Epidermal melanocyte (primary cell): ENCODE measurements at regions not wholly inside any gene's neighbourhood (a gene's known extent, or its start where the extent isn't known, plus 50 kb on each side); places are given as distances from the start of the nearest gene placed in this dataset.

ENCODE experiments used
- DNase-seq: peaks from one replicate; pipeline ENCODE4 v3.0.0; 2011; ENCODE audit warnings: low spot score; ENCODE audit not compliant: insufficient read length

DNA sequence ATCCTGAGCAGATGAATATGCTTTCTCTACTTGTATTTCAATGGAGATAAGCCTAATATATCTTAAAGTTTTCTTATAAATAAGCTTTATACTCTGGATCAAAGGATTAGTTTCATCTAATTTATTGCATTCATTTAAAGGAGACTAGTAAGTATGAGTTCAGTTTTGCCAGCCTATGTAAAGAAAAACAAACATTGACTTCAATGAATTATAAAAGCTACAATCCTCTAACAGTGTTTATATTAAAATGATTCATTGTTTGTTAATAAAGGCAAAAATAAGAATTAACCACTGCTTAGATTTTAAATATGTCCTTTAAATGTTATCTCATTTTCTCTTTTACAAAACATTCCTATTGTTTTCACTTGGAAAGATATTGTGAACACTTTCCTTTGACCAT lies 566.0 kb downstream of the EPHA4 start:
- DNase-seq: no peak

DNA sequence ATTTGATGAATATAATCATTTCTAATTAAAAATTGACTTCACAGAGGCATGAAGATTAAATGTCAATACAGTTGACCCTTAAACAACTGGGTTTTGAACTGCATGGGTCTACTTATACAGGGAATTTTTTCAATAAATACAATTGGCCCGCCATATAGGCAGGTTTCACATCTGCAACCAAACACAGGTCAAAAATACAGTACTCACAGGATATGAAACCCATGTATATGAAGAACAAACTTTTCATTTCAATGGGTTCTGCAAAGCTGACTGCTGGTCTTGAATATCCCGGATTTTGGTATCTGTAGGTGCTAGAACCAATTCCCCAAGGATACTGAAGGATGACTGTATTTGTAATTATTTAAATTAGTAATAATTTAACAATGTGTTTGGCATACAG lies 555.6 kb downstream of the EPHA4 start:
- no peak for DNase-seq

DNA sequence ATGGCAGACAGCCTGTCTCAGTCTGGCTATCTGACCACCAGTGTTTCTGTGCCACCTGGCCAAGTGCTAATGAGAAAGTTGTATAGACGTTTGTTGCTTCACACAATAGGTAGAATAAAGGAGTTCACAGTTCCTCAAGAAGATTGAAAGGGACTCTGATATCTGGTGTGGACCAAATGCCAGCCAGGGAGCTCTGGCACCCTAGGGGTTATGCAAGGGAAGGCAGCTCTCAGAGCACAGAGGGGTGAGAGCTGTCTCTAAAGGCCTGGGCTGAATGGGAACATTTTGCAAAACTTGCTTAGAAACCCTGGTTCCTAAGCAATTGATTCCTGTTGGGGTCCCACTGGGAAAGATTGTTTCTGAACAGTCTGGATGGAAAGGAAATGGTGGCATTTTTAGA lies 553.8 kb downstream of the EPHA4 start:
- DNase-seq: no peak

DNA sequence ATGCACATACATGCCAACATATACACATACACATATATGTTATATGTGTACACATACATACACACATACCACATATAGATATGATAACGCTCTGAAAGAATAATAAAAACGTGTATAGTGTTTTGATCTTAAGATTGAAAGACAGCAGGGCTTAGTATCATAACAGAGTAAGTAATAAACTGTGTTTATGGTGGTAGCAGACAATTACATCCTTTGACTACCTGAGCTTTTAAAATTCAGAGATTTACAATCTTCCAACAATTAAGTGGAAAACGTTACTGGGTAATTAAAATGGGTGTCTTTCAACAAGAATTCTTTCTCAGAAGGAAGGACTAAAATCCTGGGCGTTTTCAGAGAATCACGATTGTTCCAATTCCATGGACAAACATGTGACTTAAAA lies 552.4 kb downstream of the EPHA4 start:
- no peak for DNase-seq

DNA sequence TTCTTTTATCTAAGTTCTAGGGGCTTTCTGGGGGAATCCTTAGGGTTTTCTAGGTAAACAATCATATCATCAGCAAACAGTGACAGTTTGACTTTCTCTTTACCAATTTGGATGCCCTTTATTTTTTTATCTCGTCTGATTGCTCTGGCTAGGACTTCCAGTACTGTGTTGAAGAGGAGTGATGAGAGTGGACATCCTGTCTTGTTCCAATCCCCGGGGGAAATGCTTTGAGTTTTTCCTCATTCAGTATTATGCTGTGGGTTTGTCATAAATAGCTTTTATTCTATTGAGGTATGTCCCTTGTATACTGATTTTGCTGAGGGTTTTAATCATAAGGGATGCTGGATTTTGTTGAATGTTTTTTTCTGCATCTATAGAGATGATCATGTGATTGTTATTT lies 549.5 kb downstream of the EPHA4 start:
- no peak for DNase-seq

DNA sequence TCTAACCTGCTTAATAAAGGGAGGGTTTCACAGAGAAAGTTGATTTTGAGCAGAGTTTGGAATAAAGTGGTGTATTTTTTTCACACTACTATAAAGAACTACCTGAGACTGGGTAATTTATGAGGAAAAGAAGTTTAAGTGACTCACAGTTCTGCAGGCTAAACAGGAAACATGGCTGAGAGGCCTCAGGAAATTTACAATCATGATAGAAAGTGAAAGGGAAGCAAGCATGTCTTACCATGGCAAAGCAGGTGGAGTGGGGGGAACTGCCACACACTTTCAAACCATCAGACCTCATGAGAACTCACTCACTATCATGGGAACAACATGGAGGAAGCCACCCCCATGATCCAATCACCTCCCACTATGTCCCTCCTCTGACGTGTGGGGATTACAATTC lies 546.7 kb downstream of the EPHA4 start:
- DNase-seq: no peak

DNA sequence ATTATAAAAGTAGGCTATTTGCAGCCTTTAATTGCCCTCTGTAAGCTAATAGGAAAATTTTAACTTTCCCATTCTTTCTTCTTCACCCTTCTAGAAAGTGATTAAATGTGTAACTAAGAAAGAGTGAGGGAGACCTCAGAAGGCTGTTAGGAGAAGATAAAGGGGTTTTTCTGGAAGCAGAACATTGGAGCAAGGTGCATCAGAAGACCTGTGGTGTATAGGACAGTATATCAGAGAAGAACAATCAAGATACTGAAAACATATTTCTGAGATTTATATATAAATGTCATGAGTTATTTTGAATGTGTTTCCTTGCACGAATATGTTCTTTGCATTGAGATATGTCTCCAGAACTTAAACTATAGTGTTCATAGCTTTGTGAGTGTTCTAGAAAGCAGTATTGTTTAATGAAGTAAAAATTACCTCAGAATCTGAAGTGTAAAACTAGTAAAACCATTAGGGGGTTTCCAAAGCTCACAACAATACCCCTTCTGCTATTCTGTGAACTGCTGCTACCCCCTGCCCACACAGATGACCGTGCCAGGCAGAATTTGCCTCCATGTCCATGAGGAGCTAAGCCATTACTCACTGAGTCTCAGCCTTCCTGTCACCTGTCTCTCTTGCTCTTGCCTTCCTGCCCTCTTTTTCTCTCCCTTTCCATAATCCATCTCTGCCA lies 537.9 kb downstream of the EPHA4 start:
- no peak for DNase-seq

DNA sequence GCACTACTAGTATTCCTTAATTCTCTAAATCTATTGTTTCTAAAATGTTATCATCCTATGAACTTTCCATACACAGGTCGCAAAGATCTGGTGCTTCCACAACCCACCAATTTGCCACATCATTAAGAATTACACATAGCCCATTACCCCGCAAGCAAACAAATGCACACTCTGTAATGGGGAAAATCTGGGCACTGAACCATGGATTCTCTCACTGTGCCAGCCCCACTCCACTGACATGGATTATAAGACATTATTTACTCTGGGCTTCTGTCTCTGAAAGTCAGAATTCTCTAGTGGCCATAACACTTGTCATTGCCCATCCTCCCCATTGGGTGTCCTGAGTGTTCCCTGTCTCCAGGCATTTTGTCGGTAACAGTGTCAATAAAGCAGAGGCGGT lies 537.1 kb downstream of the EPHA4 start:
- DNase-seq: no peak

DNA sequence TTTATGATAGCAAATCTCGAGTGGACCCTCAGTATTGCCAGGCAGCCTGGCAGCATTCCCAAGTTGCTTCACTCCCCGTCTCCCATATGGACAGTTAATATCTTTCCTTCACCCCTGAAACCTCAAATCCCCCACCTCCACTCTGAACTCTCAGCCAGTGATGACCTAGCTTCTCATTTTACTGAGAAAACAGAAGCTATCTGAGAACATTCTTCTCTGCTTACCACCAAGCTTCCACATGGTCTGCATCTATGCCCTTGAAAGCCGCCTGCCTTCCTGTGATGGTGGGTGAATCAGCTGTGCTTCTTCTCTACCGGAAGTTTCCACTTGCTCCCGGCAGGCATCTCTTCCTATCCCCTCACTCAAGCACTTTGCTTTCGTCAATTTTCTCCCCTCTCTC lies 529.2 kb downstream of the EPHA4 start:
- DNase-seq: no peak

DNA sequence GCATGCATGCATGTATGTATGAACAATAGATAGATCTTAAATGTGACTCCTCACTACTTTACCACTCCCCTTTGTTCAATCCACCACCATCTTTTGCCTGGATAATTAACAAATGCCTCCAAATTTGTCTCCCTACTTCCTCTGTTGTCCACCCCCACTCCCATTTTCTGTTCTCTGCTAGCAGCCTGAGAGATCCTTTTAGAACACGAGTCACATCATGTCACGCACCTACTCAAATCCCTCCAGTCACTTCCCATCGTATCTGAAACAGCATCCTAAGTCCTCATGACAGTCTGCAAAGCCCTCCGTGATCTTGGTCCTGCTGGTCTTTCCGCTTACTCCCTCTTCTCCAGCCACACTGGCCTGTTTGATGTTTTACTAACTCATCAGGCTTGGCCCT lies 527.3 kb downstream of the EPHA4 start:
- no peak for DNase-seq

DNA sequence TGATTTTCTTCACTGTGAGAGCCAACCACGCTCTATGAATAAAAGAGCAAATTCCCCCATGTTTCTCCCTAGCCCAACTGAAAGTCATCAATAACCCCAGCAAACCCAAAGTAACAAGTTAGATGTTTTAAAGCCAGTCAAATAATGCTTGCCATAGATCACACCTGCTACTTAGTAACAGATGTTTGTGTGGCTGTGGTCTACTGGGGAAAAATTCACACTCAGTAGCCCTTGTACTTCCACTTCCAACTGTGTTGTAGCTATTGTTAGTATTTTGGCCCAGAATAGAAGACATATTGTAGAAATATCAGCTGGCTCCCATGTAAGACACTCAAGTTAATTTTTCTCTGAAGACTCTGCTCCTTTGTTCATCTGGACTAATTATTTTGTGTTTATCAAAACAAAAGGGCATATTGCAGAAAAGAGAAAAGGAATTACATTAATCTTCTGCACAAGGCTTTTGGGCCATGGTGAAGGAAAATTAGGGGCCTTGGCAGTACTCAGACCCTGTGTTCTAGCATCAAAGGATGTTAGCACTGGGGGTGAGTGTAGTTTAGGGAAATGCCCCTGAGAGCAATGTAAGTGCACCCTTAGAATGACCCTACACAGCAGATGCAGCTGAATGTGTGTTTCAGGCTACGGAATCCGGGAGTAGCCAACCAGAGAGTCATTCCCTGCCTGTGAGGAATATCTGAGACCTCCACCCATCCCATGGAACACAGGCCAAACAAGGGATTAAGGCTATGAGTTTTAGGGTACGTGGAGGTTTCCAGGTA lies 521.9 kb downstream of the EPHA4 start:
- DNase-seq: no peak

DNA sequence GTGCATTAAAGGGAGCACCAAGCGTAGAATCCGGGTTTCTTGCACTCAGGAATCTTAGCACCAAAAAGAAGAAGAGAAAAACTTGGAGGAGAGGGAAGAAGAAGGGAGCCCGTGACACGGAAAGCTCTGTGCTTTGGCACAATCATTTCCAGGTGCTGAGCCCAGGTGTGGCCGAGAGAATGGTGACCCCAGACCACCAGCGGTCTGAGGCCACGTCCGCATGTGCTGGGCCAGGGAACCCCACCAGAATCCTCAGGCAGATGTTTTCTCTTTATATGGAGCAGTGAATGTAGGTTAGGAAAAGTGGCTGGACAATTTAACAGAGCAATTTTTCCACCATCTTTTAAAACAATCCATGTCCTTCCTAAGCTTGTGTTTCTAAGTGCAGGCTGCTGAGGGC lies 520.9 kb downstream of the EPHA4 start:
- no peak for DNase-seq

DNA sequence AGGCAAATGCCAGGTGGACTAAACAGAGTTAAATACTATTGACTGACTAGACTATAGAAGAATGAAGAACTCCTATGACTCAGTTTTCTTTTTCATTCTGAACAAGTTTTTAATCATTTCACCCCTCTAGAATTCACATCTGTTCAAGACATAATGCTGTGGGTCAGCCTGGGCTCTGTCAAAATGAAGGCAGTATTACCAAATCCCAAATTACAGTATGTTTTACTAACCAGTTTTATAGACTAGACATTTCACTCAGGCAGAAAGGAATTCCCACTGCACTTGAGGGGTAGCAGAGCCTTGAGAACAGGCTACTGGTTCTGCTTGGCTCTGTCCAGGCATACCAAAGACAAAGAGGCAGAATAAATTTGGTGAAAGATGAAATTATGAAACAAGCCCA lies 511.7 kb downstream of the EPHA4 start:
- no peak for DNase-seq

DNA sequence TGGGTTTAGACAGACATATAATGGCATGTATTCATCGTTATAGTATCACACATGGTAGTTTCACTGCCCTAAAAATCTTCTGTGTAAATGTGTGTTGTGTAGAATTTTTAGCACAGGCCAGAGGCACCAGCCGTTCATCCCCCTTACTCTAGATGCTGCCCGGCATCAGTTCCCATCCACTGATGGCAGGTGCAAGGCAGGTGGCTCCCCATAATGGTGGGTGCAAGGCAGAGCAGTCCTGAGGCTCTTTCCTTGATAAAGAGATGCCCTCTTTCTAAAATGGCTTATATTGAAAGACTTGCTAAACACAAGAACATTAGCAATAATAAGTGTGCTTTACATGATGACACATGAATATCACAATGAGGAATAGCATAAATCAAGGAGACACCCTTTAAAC lies 508.5 kb downstream of the EPHA4 start:
- no peak for DNase-seq

DNA sequence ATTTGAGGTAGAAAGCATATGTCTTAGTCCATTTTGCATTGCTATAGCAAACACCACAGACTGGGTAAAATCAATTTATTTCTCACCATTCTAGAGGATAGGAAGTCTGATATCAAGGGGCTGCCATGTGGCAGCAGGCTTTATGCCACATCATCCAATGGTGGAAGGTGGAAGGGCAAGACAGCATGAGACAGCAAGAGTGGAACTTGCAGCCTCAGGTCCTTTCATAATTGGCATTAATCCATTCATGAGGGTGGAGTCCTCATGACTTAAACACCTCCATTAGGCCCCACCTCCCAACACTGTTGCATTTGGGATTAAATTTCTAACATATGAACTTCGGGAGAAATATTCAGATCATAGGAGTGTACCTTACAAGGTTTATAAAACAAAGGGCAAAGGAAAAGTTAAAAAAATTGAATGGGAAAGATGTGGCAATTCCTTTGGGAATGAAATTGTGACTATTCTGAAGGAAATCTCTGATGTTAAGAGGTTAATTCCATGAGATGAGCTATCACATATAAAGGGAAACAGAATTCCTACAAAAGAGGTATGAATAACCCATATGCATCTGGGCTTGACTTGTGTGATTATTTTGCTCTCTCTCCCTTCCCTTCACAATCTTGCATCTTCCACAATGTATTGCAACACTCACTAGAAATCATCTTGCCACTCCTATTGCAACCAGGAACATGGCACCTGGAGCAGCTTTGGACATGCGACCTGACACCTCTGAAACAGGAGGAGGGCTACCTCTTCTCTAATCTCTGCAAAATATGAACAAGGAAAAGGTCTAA lies 507.8 kb downstream of the EPHA4 start:
- no peak for DNase-seq

DNA sequence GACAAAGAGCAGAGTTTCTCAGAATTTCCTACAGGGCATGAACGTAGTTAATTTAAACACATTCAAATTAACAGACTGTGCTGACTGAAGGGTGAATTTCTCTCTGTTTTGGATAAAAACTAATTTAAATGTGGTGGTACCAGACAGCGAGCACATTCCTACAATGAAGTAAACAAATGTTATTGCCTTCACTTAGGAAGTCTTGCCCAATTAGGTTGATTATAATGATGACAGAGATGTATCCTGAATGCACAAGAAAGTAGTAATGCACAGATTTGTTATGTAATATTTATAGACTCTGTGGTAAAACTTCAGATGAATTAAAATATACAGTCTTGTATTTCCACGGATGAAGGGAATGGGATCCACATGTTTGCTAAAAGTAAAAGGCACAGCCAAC lies 507.2 kb downstream of the EPHA4 start:
- DNase-seq: no peak

DNA sequence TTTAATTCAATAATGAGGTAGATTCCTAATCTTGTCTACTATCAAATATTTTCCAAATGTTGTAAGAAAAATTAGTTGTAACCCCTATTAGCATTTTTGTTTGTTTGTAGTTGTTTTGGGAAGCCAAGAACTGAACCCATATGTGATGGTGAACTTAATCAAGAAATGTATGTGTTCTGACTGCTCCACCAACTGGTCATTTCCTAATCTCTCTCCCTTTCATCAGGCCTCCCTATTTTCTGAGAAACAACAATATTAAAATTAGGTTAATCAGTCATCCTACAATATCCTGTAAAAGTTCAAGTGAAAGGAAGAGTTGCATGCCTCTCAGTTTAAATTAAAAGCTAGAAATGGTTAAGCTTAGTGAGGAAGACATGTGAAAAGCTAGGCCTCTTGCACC lies 504.0 kb downstream of the EPHA4 start:
- DNase-seq: no peak

DNA sequence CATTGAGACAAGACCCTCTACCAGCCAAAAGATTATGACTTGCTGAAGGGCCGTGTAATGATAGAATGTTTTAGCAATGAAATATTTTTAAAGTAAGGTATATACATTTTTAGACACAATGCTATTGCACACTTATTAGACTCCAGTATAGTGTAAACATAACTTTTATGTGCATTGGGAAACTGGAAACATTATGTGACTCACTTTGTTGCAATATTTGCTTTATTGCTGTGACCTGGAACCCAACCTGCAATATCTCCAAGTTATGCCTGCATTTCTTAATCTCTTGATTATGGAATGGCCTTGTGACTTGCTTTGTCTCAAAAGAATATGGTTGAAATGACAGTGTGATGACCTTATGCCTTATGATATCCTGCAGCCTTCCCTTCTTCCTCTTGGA lies 502.0 kb downstream of the EPHA4 start:
- DNase-seq: no peak

DNA sequence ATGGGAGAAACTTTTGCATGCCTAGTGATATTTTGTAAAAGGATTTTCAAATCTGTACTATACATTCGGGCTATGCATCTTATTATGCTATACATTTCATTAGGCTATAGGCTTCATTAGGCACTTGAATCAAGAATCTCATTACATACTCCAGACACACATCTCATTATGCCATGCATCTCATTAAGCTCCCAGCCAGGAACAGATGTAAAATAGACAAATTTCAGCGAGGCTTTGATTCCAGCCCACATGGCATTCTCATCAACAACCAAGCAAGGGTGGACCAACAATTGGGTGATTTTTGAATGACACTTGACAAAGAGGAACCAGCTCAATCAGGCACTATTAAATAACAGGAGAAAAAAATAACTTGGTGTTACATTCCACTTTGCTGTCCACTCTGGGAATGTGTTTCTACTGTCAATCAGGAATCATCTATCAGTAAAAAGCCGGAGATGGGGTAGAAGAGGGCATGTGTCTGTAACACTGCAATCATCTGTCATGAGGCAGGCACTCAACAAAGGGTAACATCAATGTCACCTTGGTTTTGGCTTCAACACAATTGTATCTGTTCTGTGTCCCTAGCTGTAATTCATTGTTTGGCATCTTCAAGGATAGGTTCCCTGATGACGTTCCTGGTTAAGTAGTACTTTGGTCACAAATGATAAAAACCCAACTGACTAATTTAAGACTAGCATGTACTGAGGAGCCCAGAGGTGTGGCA lies 498.6 kb downstream of the EPHA4 start:
- no peak for DNase-seq

DNA sequence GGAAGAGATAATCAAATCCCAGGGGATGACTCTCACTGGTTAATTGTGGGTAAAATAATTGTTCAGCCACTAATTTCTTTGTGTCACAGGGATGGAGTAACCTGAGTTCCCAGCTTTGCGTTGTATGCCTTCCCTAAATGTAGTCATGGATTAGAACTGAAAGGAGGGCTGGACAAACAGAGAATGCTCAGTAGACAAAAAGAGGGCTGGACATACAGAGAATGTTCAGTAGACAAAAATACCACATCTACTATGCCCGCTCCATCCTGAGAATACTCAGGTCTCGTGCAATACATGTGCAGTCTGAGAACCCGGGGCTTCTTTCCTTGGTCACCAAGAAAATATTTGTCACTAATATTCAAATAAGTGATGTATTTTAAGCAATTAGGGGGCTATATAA lies 497.9 kb downstream of the EPHA4 start:
- no peak for DNase-seq

DNA sequence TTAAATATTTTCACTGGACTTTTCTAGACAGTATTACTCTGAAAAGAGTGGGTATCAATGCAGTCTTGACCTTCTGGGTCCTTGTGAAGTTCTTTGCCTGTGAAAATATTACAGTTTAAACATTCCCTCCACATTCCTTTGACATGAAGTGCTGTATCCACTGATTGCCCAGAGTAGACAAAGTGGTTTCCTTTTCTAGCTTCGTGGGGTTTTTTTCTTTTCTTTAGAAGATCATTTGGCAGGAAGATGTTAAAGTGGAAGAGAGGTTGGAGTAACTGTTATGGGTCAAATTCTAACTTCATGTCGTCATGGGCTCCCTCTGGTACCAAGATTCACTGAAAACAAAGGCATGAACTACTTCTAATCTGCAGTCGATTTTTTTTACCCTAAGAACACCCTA lies 496.9 kb downstream of the EPHA4 start:
- peak; percentile 44 for DNase-seq

DNA sequence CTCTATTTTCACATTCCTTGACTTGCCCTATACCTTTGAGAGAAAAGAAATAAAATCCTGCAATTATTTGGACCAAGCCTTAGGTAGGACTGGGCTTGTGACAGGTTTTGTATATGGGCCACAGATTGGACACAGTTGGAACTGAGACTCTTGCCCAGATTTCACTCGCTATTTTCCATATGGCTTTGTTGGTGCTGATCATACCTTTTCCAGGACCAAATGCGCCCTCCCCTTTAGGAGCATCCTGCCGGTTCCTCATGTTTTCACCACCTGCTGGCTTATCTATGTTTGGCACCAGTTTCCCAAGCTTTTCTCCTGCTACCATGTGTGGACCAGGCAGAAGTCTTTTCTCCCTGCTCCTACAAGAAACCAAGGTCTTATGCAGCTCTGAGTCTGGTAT lies 494.9 kb downstream of the EPHA4 start:
- DNase-seq: no peak
